Prostate gland (tissue), 2 donors: ENCODE measurements at regions not wholly inside any gene's neighbourhood (a gene's known extent, or its start where the extent isn't known, plus 50 kb on each side); places are given as distances from the start of the nearest gene placed in this dataset.

Source experiments
- DNase-seq: peaks from one replicate; pipeline ENCODE4 v3.0.0-alpha.2; 2019; ENCODE audit warnings: low spot score
- H3K27ac ChIP-seq, 2 donors: fragments of 200-600 bp; sonication (generic); 2 replicates each; pipeline ENCODE4 v1.5.1; 2017 to 2019
- H3K27me3 ChIP-seq: fragments of 200-600 bp; sonication (generic); replicated peaks from 2 replicates; pipeline ENCODE4 v1.5.1; 2019; ENCODE audit not compliant: insufficient read depth
- H3K36me3 ChIP-seq, 2 donors: fragments of 200-600 bp; sonication (generic); 1 replicate in 1 of 2; 2 replicates in 1 of 2; pipeline versions ENCODE4 v1.5.1 to v1.8.1; 2017 to 2019
- H3K4me1 ChIP-seq: fragments of 200-600 bp; sonication (generic); replicated peaks from 2 replicates; pipeline ENCODE4 v1.5.1; 2019
- H3K4me3 ChIP-seq, 2 donors: fragments of 200-600 bp; sonication (generic); 2 replicates each; pipeline ENCODE4 v1.5.1; 2017 to 2019
- H3K9me3 ChIP-seq: fragments of 200-600 bp; sonication (generic); 2 replicates; pipeline ENCODE4 v1.5.1; 2017
- POLR2A ChIP-seq: fragments of 450-650 bp; IDR thresholded peaks from one replicate; pipeline ENCODE4 v1.6.1; 2016; ENCODE audit warnings: antibody characterized with exemption, mild to moderate bottlenecking
- POLR2AphosphoS5 ChIP-seq: sonication (generic); formaldehyde crosslinking; IDR thresholded peaks from one replicate; pipeline ENCODE4 v1.6.1; 2017; ENCODE audit warnings: antibody characterized with exemption
- WGBS: methylation state at CpG from one replicate; pipeline ENCODE4 v1.1.5; 2018; 5-methylcytosine and 5-hydroxymethylcytosine counted together
- intact Hi-C: fragments of 100-400 bp; cut with DNase I; formaldehyde crosslinking; loops from one replicate; pipeline ENCODE4 v1.14.2; 2022
- TF ChIP-seq, protein P1 (sequence below), 4 experiments: fragments of 200-600 bp in 2 of 4; fragments of 450-650 bp in 2 of 4; sonication (generic) in 2 of 4; IDR thresholded peaks; 1 replicate in 3 of 4; 2 replicates in 1 of 4; pipeline ENCODE4 v1.5.1; 2016 to 2019; ENCODE audit warnings: antibody characterized with exemption in 4 of 4, mild to moderate bottlenecking in 2 of 4, moderate library complexity in 2 of 4

DNA sequence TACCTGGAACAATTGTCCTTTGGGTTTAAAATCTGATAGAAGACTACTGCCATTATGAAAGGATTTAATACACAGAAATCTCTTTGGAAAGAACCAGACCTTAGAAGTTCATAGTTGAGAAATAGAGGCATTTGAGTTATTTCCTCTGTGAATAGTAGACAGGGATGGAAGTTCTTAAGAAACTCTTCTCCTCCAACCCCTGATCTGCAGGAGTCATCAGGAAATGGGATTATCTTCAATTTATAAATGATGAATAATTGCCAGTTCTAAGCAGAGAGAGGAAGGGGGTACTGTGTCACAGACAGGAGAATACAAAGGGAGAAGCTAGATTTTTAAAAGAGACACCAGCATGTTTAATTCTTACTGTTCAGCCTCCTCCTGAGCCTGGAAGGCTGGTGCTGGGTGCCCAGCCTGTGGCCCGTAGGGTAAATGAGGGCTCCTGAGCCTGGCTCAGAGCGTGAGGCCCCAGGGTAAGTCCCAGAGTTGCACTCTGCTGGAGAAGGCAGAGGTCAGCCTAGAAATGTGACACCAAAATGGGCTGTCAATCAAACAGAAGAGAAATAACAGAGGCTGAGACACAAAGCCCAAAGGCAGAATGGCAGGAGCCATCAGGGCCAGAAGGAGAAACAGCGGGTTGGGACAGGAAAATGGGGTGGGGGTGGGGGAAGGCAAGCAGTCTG lies 58.2 kb upstream of the PKDCC start:
- no peak overlapping the region for H3K4me3 ChIP-seq
- DNase-seq, result no peak
- H3K9me3 ChIP-seq, result no peaks in the 10 kb centered on the region
- no peaks in the 10 kb centered on the region for H3K4me1 ChIP-seq
- intact Hi-C loops, result no loop called here
- no peak for TF ChIP-seq POLR2AphosphoS5
- TF ChIP-seq, protein P1, sequence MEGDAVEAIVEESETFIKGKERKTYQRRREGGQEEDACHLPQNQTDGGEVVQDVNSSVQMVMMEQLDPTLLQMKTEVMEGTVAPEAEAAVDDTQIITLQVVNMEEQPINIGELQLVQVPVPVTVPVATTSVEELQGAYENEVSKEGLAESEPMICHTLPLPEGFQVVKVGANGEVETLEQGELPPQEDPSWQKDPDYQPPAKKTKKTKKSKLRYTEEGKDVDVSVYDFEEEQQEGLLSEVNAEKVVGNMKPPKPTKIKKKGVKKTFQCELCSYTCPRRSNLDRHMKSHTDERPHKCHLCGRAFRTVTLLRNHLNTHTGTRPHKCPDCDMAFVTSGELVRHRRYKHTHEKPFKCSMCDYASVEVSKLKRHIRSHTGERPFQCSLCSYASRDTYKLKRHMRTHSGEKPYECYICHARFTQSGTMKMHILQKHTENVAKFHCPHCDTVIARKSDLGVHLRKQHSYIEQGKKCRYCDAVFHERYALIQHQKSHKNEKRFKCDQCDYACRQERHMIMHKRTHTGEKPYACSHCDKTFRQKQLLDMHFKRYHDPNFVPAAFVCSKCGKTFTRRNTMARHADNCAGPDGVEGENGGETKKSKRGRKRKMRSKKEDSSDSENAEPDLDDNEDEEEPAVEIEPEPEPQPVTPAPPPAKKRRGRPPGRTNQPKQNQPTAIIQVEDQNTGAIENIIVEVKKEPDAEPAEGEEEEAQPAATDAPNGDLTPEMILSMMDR (IDR thresholded peaks at IDR 0.05), result no peak
- no peak for TF ChIP-seq POLR2A
- H3K27me3 ChIP-seq, result no peaks in the 10 kb centered on the region
- WGBS, result 86% methylated on average over 3 of the region's 3 CpGs
- H3K36me3 ChIP-seq, result no peaks in the 10 kb centered on the region
- no peak overlapping the region for H3K27ac ChIP-seq

GRCh38 chr2:41990245-41990644 lies 57.6 kb upstream of the PKDCC start:
- no peak for DNase-seq
- H3K27ac ChIP-seq, result no peak overlapping the region
- TF ChIP-seq, protein P1 (IDR thresholded peaks at IDR 0.05), result no peak
- no peak for TF ChIP-seq POLR2A
- no peak for TF ChIP-seq POLR2AphosphoS5

DNA sequence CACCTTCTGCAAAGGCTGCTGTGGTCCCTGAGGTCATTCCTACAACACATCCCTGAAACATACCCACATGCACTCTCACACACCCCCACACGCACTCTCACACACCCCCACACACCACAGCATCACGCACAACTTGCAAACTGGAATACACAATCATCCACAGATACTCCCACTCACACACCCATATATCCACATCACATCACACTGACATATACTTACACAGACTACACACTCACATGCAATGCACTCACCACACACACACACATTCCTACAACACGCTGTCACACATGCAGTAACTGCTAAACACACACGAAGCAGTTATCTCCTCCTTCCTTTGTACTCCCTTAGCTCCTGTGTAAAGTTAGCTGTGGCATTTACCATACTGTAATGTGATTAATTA lies 57.1 kb upstream of the PKDCC start:
- H3K4me3 ChIP-seq, result no peak overlapping the region
- no peaks in the 10 kb centered on the region for H3K27me3 ChIP-seq
- WGBS, result 69% methylated on average over 4 of the region's 4 CpGs
- no peaks in the 10 kb centered on the region for H3K9me3 ChIP-seq
- H3K36me3 ChIP-seq, result no peaks in the 10 kb centered on the region
- intact Hi-C loops, result no loop called here
- no peak overlapping the region for H3K27ac ChIP-seq
- H3K4me1 ChIP-seq, result no peaks in the 10 kb centered on the region
- DNase-seq, result no peak
- TF ChIP-seq, protein P1 (IDR thresholded peaks at IDR 0.05), result no peak
- TF ChIP-seq POLR2AphosphoS5 (no peak), POLR2A (no peak)

More at GRCh38 chr2:41990245-41990644, 57.6 kb upstream of the PKDCC start:
- Histone ChIP-seq H3K36me3 (no peaks in the 10 kb centered on the region), H3K4me1 (no peaks in the 10 kb centered on the region), H3K9me3 (no peaks in the 10 kb centered on the region), H3K27me3 (no peaks in the 10 kb centered on the region), H3K4me3 (no peak overlapping the region)
- intact Hi-C loops, result no loop called here
- WGBS, result 66% methylated on average over 4 of the region's 4 CpGs

- DNase-seq, result no peak
- H3K4me3 ChIP-seq, result no peak overlapping the region
- no peaks in the 10 kb centered on the region for H3K4me1 ChIP-seq
- H3K27ac ChIP-seq, result no peak overlapping the region
- no peak for TF ChIP-seq POLR2A
- TF ChIP-seq, protein P1 (IDR thresholded peaks at IDR 0.05), result no peak
- no peak for TF ChIP-seq POLR2AphosphoS5
- H3K36me3 ChIP-seq, result no peaks in the 10 kb centered on the region
- intact Hi-C loops, result no loop called here
- WGBS, result 92% methylated on average over 1 of the region's 1 CpG
- H3K27me3 ChIP-seq, result no peaks in the 10 kb centered on the region
- no peaks in the 10 kb centered on the region for H3K9me3 ChIP-seq
Observed at GRCh38 chr2:41992056-41992642, 55.7 kb upstream of the PKDCC start.
